WTC11 (cell line): ENCODE measurements at regions not wholly inside any gene's neighbourhood (a gene's known extent, or its start where the extent isn't known, plus 50 kb on each side); places are given as distances from the start of the nearest gene placed in this dataset.
A peak's percentile ranks its signal among the peaks of the same experiment; 100 is the strongest.

Source experiments
- ATAC-seq: fragments of 200-7000 bp; cut with Tn5 transposase; 2 replicates; pipeline ENCODE4 v1.10.0; 2021; ENCODE audit warnings: mild to moderate bottlenecking, moderate library complexity
- CTCF ChIA-PET: fragments of 300-600 bp; sonication (Branson Sonifier 250); formaldehyde crosslinking; loops from one replicate; lab custom pipeline; 2021; ENCODE audit warnings: antibody characterized with exemption; lab: Charles Lee
- POLR2A ChIA-PET: fragments of 350-600 bp; sonication (Branson Sonifier 250); formaldehyde crosslinking; loops from one replicate; lab custom pipeline; 2021; ENCODE audit warnings: antibody characterized with exemption; lab: Charles Lee
- DNase-seq: peaks from one replicate; pipeline ENCODE4 v3.0.0; 2021; ENCODE audit warnings: low spot score
- H3K27ac Mint-ChIP-seq: 2 replicates; pipeline ENCODE4 v1.8.0; 2021; ENCODE audit warnings: mixed read lengths
- H3K27me3 Mint-ChIP-seq: 2 replicates; pipeline ENCODE4 v1.8.0; 2021; ENCODE audit warnings: low read depth, mild to moderate bottlenecking, moderate library complexity, mixed read lengths
- H3K36me3 Mint-ChIP-seq: 2 replicates; pipeline ENCODE4 v1.8.0; 2021; ENCODE audit warnings: mixed read lengths
- H3K4me1 Mint-ChIP-seq: 2 replicates; pipeline ENCODE4 v1.8.0; 2022; ENCODE audit warnings: mixed read lengths
- H3K4me3 Mint-ChIP-seq: 2 replicates; pipeline ENCODE4 v1.8.0; 2021; ENCODE audit warnings: mild to moderate bottlenecking, moderate library complexity, mixed read lengths
- H3K9me3 Mint-ChIP-seq: 2 replicates; pipeline ENCODE4 v1.8.0; 2021; ENCODE audit warnings: mixed read lengths
- ATF2 ChIP-seq: sonication (generic); formaldehyde crosslinking; IDR thresholded peaks from 2 replicates; pipeline ENCODE4 v1.8.1; 2022; ENCODE audit warnings: low read depth, missing genetic modification reagents, borderline replicate concordance
- CDX4 ChIP-seq: fragments of 250-450 bp; sonication (Bioruptor Pico); IDR thresholded peaks from 2 replicates; pipeline ENCODE4 v1.9.0; 2021; ENCODE audit warnings: moderate library complexity, mild to moderate bottlenecking, inconsistent platforms, borderline replicate concordance
- CREM ChIP-seq: sonication (generic); formaldehyde crosslinking; IDR thresholded peaks from 2 replicates; pipeline ENCODE4 v1.8.1; 2022; ENCODE audit warnings: mild to moderate bottlenecking, missing genetic modification reagents, moderate library complexity
- EMX1 ChIP-seq: fragments of 250-450 bp; sonication (Bioruptor Pico); IDR thresholded peaks from 2 replicates; pipeline ENCODE4 v1.8.0; 2021; ENCODE audit warnings: mild to moderate bottlenecking
- HMGXB4 ChIP-seq: sonication (generic); formaldehyde crosslinking; IDR thresholded peaks from 2 replicates; pipeline ENCODE4 v1.8.1; 2023; ENCODE audit warnings: mild to moderate bottlenecking, moderate library complexity, missing genetic modification reagents
- JUN ChIP-seq: sonication (generic); formaldehyde crosslinking; IDR thresholded peaks from 2 replicates; pipeline ENCODE4 v1.8.0; 2023; ENCODE audit warnings: mild to moderate bottlenecking, missing genetic modification reagents
- KAT7 ChIP-seq: sonication (generic); formaldehyde crosslinking; IDR thresholded peaks from 2 replicates; pipeline ENCODE4 v1.8.1; 2023; ENCODE audit warnings: missing genetic modification reagents, mild to moderate bottlenecking, borderline replicate concordance
- MXD4 ChIP-seq: fragments of 250-450 bp; sonication (Bioruptor Pico); IDR thresholded peaks from 2 replicates; pipeline ENCODE4 v1.8.0; 2021; ENCODE audit warnings: mild to moderate bottlenecking, moderate library complexity, borderline replicate concordance
- NFATC4 ChIP-seq: fragments of 250-450 bp; sonication (Bioruptor Pico); IDR thresholded peaks from 2 replicates; pipeline ENCODE4 v1.9.0; 2021; ENCODE audit warnings: mild to moderate bottlenecking
- NR2C2 ChIP-seq: sonication (generic); formaldehyde crosslinking; IDR thresholded peaks from 2 replicates; pipeline ENCODE4 v1.8.0; 2022; ENCODE audit warnings: mild to moderate bottlenecking, missing genetic modification reagents
- PRRX2 ChIP-seq: fragments of 250-450 bp; sonication (Bioruptor Pico); IDR thresholded peaks from 2 replicates; pipeline ENCODE4 v1.8.0; 2021; ENCODE audit warnings: mild to moderate bottlenecking
- SP1 ChIP-seq: sonication (generic); formaldehyde crosslinking; conservative IDR thresholded peaks from 2 replicates; pipeline ENCODE4 v1.8.1; 2022; ENCODE audit warnings: missing genetic modification reagents
- TP53 ChIP-seq: sonication (generic); formaldehyde crosslinking; IDR thresholded peaks from 2 replicates; pipeline ENCODE4 v1.8.1; 2023; ENCODE audit warnings: mild to moderate bottlenecking, missing genetic modification reagents
- USF1 ChIP-seq: sonication (generic); formaldehyde crosslinking; IDR thresholded peaks from 2 replicates; pipeline ENCODE4 v1.8.0; 2022; ENCODE audit warnings: mild to moderate bottlenecking, missing genetic modification reagents
- ZNF232 ChIP-seq: sonication (generic); formaldehyde crosslinking; IDR thresholded peaks from 2 replicates; pipeline ENCODE4 v1.8.0; 2022; ENCODE audit warnings: mild to moderate bottlenecking, missing genetic modification reagents
- ZNF423 ChIP-seq: fragments of 250-450 bp; sonication (Bioruptor Pico); IDR thresholded peaks from 2 replicates; pipeline ENCODE4 v2.1.2; 2022; ENCODE audit warnings: mild to moderate bottlenecking, moderate library complexity
- ZNF425 ChIP-seq: fragments of 250-450 bp; sonication (Bioruptor Pico); conservative IDR thresholded peaks from 2 replicates; pipeline ENCODE4 v1.9.0; 2021; ENCODE audit warnings: mild to moderate bottlenecking

GRCh38 chrX:6782831-6783230, 247.9 kb upstream of the VCX3A start:
- H3K9me3 Mint-ChIP-seq: no peaks in the 10 kb centered on the region
- ChIA-PET POLR2A (no interaction called here), CTCF (no interaction called here)
- H3K36me3 Mint-ChIP-seq: no peaks in the 10 kb centered on the region
- no peak for ATAC-seq
- H3K4me3 Mint-ChIP-seq: no peak overlapping the region
- H3K27me3 Mint-ChIP-seq: no peaks in the 10 kb centered on the region
- no peak for TF ChIP-seq JUN (CRISPR knock-in tag)
- no peak for TF ChIP-seq EMX1 (CRISPR knock-in tag)
- no peak for TF ChIP-seq CREM (CRISPR knock-in tag)
- no peak for TF ChIP-seq HMGXB4 (CRISPR knock-in tag)
- no peak for TF ChIP-seq ZNF425 (CRISPR knock-in tag)
- no peak for TF ChIP-seq NFATC4
- no peak for TF ChIP-seq KAT7 (CRISPR knock-in tag)
- H3K27ac Mint-ChIP-seq: no peak overlapping the region
- peaks cover 26% of the 10 kb centered on the region for H3K4me1 Mint-ChIP-seq
- no peak for DNase-seq

- ATAC-seq: peak; percentile 74
- peak overlapping the region; percentile 98 for H3K27ac Mint-ChIP-seq
- peak overlapping the region; percentile 50 for H3K4me3 Mint-ChIP-seq
- no peaks in the 10 kb centered on the region for H3K9me3 Mint-ChIP-seq
- TF ChIP-seq ZNF423 (CRISPR knock-in tag) (peak; percentile 40), SP1 (CRISPR knock-in tag) (no peak)
- no peaks in the 10 kb centered on the region for H3K36me3 Mint-ChIP-seq
- ChIA-PET POLR2A (no interaction called here), CTCF (no interaction called here)
- no peaks in the 10 kb centered on the region for H3K27me3 Mint-ChIP-seq
- peaks cover 36% of the 10 kb centered on the region for H3K4me1 Mint-ChIP-seq
- DNase-seq: peak; percentile 19
These were observed 243.9 kb upstream of the VCX3A start for GRCh38 chrX:6778544-6779503.

- peak overlapping the region; percentile 98 for H3K27ac Mint-ChIP-seq
- CTCF ChIA-PET: no interaction called here
- TF ChIP-seq PRRX2 (no peak), TP53 (CRISPR knock-in tag) (no peak), CDX4 (no peak), EMX1 (CRISPR knock-in tag) (no peak), USF1 (CRISPR knock-in tag) (no peak), ATF2 (no peak), ZNF232 (CRISPR knock-in tag) (no peak), NR2C2 (CRISPR knock-in tag) (no peak), MXD4 (no peak)
These were observed 242.5 kb upstream of the VCX3A start for GRCh38 chrX:6777238-6778002.

More at GRCh38 chrX:6777238-6778002, 242.5 kb upstream of the VCX3A start:
- ATAC-seq (no peak), DNase-seq (no peak)
- POLR2A ChIA-PET: no interaction called here
- no peaks in the 10 kb centered on the region for H3K36me3 Mint-ChIP-seq
- H3K4me3 Mint-ChIP-seq: peak overlapping the region; percentile 50; the same call in 1 of the 2 replicates
- no peaks in the 10 kb centered on the region for H3K9me3 Mint-ChIP-seq
- H3K27me3 Mint-ChIP-seq: no peaks in the 10 kb centered on the region
- H3K4me1 Mint-ChIP-seq: peaks cover 30% of the 10 kb centered on the region
